Type B pancreatic cell (in vitro differentiated cells): ENCODE measurements at regions not wholly inside any gene's neighbourhood (a gene's known extent, or its start where the extent isn't known, plus 50 kb on each side); places are given as distances from the start of the nearest gene placed in this dataset.

Experiments used
- DNase-seq: peaks from one replicate; pipeline ENCODE4 v3.0.0; 2021; ENCODE audit warnings: mixed read lengths; ENCODE audit not compliant: unreplicated experiment; ENCODE audit errors: extremely low spot score
- H3K27ac Mint-ChIP-seq: 2 replicates; pipeline ENCODE4 v1.8.0; 2021; ENCODE audit warnings: mild to moderate bottlenecking, mixed read lengths
- H3K27me3 Mint-ChIP-seq: 2 replicates; pipeline ENCODE4 v1.8.0; 2021; ENCODE audit warnings: mixed read lengths
- H3K36me3 Mint-ChIP-seq: 2 replicates; pipeline ENCODE4 v1.8.0; 2021; ENCODE audit warnings: mixed read lengths
- H3K4me1 Mint-ChIP-seq: one replicate; pipeline ENCODE4 v1.8.0; 2021; ENCODE audit warnings: mixed read lengths; ENCODE audit not compliant: unreplicated experiment
- H3K4me3 Mint-ChIP-seq: 2 replicates; pipeline ENCODE4 v1.8.0; 2021; ENCODE audit warnings: mild to moderate bottlenecking, mixed read lengths
- H3K9me3 Mint-ChIP-seq: 2 replicates; pipeline ENCODE4 v1.8.0; 2021; ENCODE audit warnings: mixed read lengths
- TF ChIP-seq, protein P1 (sequence below): fragments of 200-600 bp; sonication (generic); conservative IDR thresholded peaks from 2 replicates; pipeline ENCODE4 v1.5.0; 2021; ENCODE audit warnings: antibody characterized with exemption, mild to moderate bottlenecking

DNA sequence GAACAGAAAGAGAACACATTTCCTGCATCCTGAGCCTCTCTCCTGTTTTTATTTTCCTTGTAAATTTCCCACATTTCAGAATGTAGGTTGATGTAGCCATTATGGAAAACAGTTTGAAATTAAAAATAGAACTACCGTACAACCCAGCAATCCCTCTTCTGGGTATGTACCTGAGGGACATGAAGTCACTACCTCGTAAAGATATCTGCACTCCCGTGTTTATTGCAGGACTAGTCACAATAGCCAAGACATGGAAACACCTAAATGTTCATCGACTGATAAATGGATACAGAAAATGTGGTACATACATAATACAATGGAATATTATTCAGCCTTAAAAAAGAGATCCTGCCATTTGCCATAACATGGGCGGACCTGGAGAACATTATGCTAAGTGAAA lies 72.0 kb upstream of the JAG1 start:
- Mint-ChIP-seq H3K4me1 (peaks cover 4% of the 10 kb centered on the region), H3K9me3 (peaks cover 8% of the 10 kb centered on the region), H3K27ac (no peak overlapping the region), H3K27me3 (no peaks in the 10 kb centered on the region), H3K4me3 (no peak overlapping the region), H3K36me3 (no peaks in the 10 kb centered on the region)
- TF ChIP-seq, protein P1, sequence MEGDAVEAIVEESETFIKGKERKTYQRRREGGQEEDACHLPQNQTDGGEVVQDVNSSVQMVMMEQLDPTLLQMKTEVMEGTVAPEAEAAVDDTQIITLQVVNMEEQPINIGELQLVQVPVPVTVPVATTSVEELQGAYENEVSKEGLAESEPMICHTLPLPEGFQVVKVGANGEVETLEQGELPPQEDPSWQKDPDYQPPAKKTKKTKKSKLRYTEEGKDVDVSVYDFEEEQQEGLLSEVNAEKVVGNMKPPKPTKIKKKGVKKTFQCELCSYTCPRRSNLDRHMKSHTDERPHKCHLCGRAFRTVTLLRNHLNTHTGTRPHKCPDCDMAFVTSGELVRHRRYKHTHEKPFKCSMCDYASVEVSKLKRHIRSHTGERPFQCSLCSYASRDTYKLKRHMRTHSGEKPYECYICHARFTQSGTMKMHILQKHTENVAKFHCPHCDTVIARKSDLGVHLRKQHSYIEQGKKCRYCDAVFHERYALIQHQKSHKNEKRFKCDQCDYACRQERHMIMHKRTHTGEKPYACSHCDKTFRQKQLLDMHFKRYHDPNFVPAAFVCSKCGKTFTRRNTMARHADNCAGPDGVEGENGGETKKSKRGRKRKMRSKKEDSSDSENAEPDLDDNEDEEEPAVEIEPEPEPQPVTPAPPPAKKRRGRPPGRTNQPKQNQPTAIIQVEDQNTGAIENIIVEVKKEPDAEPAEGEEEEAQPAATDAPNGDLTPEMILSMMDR: no peak
- DNase-seq: no peak

DNA sequence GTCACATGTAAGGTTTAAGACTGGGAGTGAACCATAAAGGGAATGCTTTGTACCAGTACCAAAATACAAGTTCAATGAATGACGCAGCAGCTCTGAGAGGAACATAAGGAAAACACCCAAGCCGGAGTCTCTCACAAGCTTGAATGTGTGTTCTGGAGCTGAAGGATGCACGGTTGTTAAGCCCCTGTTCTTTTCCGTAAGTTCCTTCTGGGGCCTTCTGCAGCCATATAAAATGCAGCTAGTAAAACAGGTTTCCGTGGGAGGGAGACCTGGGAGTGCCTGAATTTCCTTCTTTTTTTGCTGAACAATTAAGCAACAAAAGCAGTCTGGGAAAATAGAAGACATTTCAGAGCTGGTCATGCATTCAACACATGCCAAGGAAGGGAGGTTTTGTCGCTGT lies 73.2 kb upstream of the JAG1 start:
- TF ChIP-seq, protein P1: no peak
- Mint-ChIP-seq H3K9me3 (peaks cover 8% of the 10 kb centered on the region), H3K4me1 (no peaks in the 10 kb centered on the region), H3K27ac (peak overlapping the region; percentile 17), H3K36me3 (no peaks in the 10 kb centered on the region), H3K27me3 (no peaks in the 10 kb centered on the region), H3K4me3 (peak overlapping the region; percentile 44)
- DNase-seq: no peak

DNA sequence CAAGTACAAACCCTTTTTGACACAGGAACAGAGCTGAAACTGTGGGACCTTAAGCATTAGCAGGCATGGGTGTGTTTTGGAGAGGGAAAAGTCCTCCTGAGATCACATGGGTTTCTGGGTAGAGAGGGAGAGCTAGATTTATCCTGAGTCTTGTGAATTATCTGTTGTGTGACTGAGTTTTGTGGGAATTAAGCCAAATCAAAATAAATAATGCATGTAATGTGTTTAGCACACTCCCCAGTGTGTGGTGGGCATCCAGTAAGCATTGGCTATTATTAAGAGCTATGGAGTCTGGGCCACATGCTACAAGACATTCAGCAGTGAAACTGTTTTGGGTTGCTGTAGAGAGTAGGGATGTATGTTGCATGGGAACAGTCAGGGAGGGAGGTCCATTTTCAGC lies 75.3 kb upstream of the JAG1 start:
- Mint-ChIP-seq H3K4me3 (no peak overlapping the region), H3K27me3 (peaks cover under 1% of the 10 kb centered on the region), H3K4me1 (no peaks in the 10 kb centered on the region), H3K9me3 (peaks cover 8% of the 10 kb centered on the region), H3K36me3 (no peaks in the 10 kb centered on the region), H3K27ac (no peak overlapping the region)
- DNase-seq: no peak
- TF ChIP-seq, protein P1: no peak

DNA sequence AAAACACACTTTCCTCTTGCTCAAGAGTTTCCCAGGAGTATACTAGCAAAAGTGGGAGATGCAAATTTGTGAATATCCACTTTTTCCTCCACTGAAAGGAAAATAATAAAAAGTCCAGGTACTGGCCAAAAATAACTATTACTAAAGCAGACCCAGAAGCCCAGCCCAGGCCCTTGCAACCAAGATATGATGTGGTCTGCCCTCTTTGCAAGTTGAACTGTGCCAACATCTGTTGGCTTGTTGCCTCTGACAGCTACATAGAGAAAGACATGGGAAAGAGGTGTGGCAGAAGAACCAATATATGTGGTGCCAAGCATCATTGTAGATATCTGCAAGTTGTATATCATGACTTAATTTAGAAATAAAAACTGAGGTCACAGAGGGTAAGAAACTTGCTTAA lies 78.4 kb upstream of the JAG1 start:
- Mint-ChIP-seq H3K4me1 (no peaks in the 10 kb centered on the region), H3K27ac (no peak overlapping the region), H3K4me3 (no peak overlapping the region), H3K9me3 (no peaks in the 10 kb centered on the region), H3K36me3 (no peaks in the 10 kb centered on the region), H3K27me3 (peaks cover 22% of the 10 kb centered on the region)
- no peak for DNase-seq
- TF ChIP-seq, protein P1: no peak

DNA sequence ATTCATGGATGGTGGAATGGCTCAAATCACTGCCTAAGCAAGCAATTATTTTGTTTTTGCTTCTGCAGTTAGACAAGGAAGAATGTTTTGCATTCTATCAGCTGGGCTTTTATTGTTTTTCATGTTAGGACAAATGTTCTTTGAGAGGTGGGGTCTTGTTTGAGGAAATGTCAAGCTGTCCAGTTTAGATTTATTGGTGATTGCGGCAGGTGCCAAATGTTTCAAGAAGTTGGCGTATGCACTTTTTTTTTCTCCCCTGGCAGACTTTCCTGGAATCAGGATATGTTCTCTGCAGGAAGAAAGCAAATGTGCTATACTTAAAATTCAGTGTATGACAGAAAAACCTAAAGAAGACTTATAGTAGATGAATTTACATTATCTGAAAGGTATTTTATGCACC lies 81.0 kb upstream of the JAG1 start:
- peaks cover 33% of the 10 kb centered on the region for H3K27me3 Mint-ChIP-seq
- H3K9me3 Mint-ChIP-seq: no peaks in the 10 kb centered on the region
- no peaks in the 10 kb centered on the region for H3K36me3 Mint-ChIP-seq

More for the DNA sequence above, 81.0 kb upstream of the JAG1 start:
- TF ChIP-seq, protein P1: no peak
- H3K27ac Mint-ChIP-seq: no peak overlapping the region
- H3K4me1 Mint-ChIP-seq: no peaks in the 10 kb centered on the region
- no peak for DNase-seq
- H3K4me3 Mint-ChIP-seq: no peak overlapping the region
